ENCODE measurements at regions not wholly inside any gene's neighbourhood (a gene's known extent, or its start where the extent isn't known, plus 50 kb on each side); places are given as distances from the start of the nearest gene placed in this dataset.

DNA sequence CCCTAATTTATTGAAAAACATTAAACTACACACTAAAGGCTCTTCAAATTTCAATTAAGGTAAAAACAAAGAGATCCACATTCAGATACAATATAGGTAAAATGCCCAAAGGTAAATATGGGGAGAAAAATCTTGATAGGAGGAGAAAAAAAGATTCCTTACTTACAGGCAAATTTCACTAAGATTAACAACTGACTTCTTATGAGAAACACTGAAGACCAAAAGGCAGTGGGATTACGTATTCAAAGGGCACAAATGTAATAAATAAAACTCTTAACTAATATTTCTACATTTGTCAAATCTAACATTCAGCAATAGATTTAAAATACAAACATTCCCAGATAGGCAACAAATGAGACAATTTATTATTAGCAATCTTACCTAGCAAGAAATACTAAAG is 829.3 kb downstream of the SH3BGRL start:
- H3K4me3 ChIP-seq = no peak overlapping the region
- 5% methylated on average over 1 of the region's 1 CpG for WGBS (ENCODE audit: insufficient coverage, insufficient replicate concordance, low lambda C conversion rate, missing lambda C conversion rate)
- TF ChIP-seq CBX3 (IDR thresholded peaks at IDR 0.05; ENCODE audit: borderline replicate concordance, low read depth) (no peak), HDAC6 (IDR thresholded peaks at IDR 0.05; ENCODE audit: unreplicated experiment) (no peak), YY1 (IDR thresholded peaks at IDR 0.05; ENCODE audit: low read depth, low read length) (no peak), NFIC (IDR thresholded peaks at IDR 0.05; ENCODE audit: low read depth, low read length) (no peak), MEF2B (IDR thresholded peaks at IDR 0.05; ENCODE audit: partially characterized antibody, poor library complexity, severe bottlenecking) (no peak), CHD4 (IDR thresholded peaks at IDR 0.05) (no peak), ASH2L (IDR thresholded peaks at IDR 0.05; ENCODE audit: borderline replicate concordance, low read depth) (no peak), RAD51 (IDR thresholded peaks at IDR 0.05) (no peak), CHD1 (IDR thresholded peaks at IDR 0.05; ENCODE audit: low read depth, low read length) (no peak), NFYB (IDR thresholded peaks at IDR 0.05; ENCODE audit: insufficient read depth, low read depth, low read length) (no peak)
- TF ChIP-seq, protein P1, sequence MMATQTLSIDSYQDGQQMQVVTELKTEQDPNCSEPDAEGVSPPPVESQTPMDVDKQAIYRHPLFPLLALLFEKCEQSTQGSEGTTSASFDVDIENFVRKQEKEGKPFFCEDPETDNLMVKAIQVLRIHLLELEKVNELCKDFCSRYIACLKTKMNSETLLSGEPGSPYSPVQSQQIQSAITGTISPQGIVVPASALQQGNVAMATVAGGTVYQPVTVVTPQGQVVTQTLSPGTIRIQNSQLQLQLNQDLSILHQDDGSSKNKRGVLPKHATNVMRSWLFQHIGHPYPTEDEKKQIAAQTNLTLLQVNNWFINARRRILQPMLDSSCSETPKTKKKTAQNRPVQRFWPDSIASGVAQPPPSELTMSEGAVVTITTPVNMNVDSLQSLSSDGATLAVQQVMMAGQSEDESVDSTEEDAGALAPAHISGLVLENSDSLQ (IDR thresholded peaks at IDR 0.05) = no peak
- H3K27ac ChIP-seq (ENCODE audit: control insufficient read depth, insufficient read depth) = no peak overlapping the region
- no peaks in the 10 kb centered on the region for H4K20me1 ChIP-seq (ENCODE audit: control insufficient read depth, insufficient read depth)
- in situ Hi-C loops (cut with MboI) = no loop called here
- ChIA-PET POLR2A (no interaction called here), CTCF (no interaction called here), SMC1A (ENCODE audit: uncharacterized antibody, unreplicated experiment) (no interaction called here), RAD21 (ENCODE audit: unreplicated experiment) (no interaction called here)
- no peak for FAIRE-seq
- intact Hi-C loops (cut with micrococcal nuclease; ENCODE audit: unreplicated experiment) = no loop called here
- no peaks in the 10 kb centered on the region for H3K79me2 ChIP-seq (ENCODE audit: control insufficient read depth, insufficient read depth, low read length)
- no peaks in the 10 kb centered on the region for H3K27me3 ChIP-seq (replicated peaks in 1 of 2; ENCODE audit: control insufficient read depth in 2 of 2, insufficient read depth in 2 of 2, low read length in 1 of 2)
- no peak for DNase-seq (ENCODE audit: low read depth, low spot score)
- H3K4me2 ChIP-seq (ENCODE audit: control insufficient read depth, insufficient read depth) = no peak overlapping the region
- H3K9ac ChIP-seq (ENCODE audit: control insufficient read depth, insufficient read depth, low read length) = no peak overlapping the region
- H3K4me1 ChIP-seq (ENCODE audit: control insufficient read depth, insufficient read depth, low read length) = no peaks in the 10 kb centered on the region
- H2AFZ ChIP-seq (ENCODE audit: control insufficient read depth, low read depth, low read length) = no peak overlapping the region
- no peaks in the 10 kb centered on the region for H3K9me3 ChIP-seq (replicated peaks; ENCODE audit: control insufficient read depth, insufficient read depth, low read length)
- no peaks in the 10 kb centered on the region for H3K36me3 ChIP-seq (ENCODE audit: control insufficient read depth in 2 of 2, insufficient read depth in 2 of 2, low read length in 1 of 2)
- BruUV-seq (replicated peaks) = no TSS peak
- ATAC-seq = no peak

Data from GM12878 (cell line).